H1 (cell line): ENCODE measurements at regions not wholly inside any gene's neighbourhood (a gene's known extent, or its start where the extent isn't known, plus 50 kb on each side); places are given as distances from the start of the nearest gene placed in this dataset.

Experiments used
- CTCF ChIA-PET: fragments of 300-600 bp; sonication (Branson Sonifier 250); formaldehyde crosslinking; loops from one replicate; lab custom pipeline; 2021; ENCODE audit not compliant: partially characterized antibody; lab: Charles Lee
- POLR2A ChIA-PET: fragments of 300-600 bp; sonication (Branson Sonifier 250); formaldehyde crosslinking; loops from one replicate; lab custom pipeline; 2021; ENCODE audit warnings: inconsistent platforms; ENCODE audit not compliant: partially characterized antibody; lab: Charles Lee
- DNase-seq, 2 experiments: peaks; one replicate each; pipeline versions ENCODE4 v3.0.0 to v3.0.0-alpha.2; 2010 to 2022; ENCODE audit warnings: low spot score in 2 of 2, low read depth in 1 of 2, mixed read lengths in 1 of 2
- FAIRE-seq: peaks from 2 replicates; lab custom pipeline; 2011; peaks lifted over from hg19 to GRCh38; lab: Jason Lieb, UNC
- H2AFZ ChIP-seq: 2 replicates; pipeline ENCODE4 v1.8.1; 2012; ENCODE audit warnings: low read length, inconsistent platforms
- H2AK5ac ChIP-seq: 2 replicates; pipeline ENCODE4 v1.6.1; 2013; ENCODE audit warnings: low read depth, low read length
- H2BK120ac ChIP-seq: replicated peaks from 2 replicates; pipeline ENCODE3; 2013; ENCODE audit warnings: low read depth, low read length, inconsistent platforms
- H2BK12ac ChIP-seq: 2 replicates; pipeline ENCODE4 v1.6.1; 2013; ENCODE audit warnings: low read depth, low read length
- H2BK15ac ChIP-seq: 2 replicates; pipeline ENCODE4 v1.6.1; 2013; ENCODE audit warnings: low read length
- H2BK20ac ChIP-seq: 2 replicates; pipeline ENCODE4 v1.6.1; 2013; ENCODE audit warnings: low read length
- H2BK5ac ChIP-seq: 2 replicates; pipeline ENCODE4 v1.6.1; 2013; ENCODE audit warnings: low read depth, low read length
- H3K14ac ChIP-seq: 2 replicates; pipeline ENCODE4 v1.6.1; 2013; ENCODE audit warnings: inconsistent platforms; ENCODE audit not compliant: insufficient read length
- H3K18ac ChIP-seq: 2 replicates; pipeline ENCODE4 v1.6.1; 2013; ENCODE audit warnings: low read length; ENCODE audit errors: extremely low read depth
- H3K23ac ChIP-seq: 2 replicates; pipeline ENCODE4 v1.6.1; 2013; ENCODE audit warnings: inconsistent platforms; ENCODE audit not compliant: insufficient read length
- H3K23me2 ChIP-seq: 2 replicates; pipeline ENCODE4 v1.6.1; 2013; ENCODE audit warnings: low read depth, low read length
- H3K27ac ChIP-seq: 2 replicates; pipeline ENCODE4 v1.6.1; 2011; ENCODE audit warnings: low read depth, low read length, inconsistent platforms
- H3K27me3 ChIP-seq, 4 experiments: replicated peaks in 1 of 4; 1 replicate in 1 of 4; 2 replicates in 3 of 4; pipeline versions ENCODE4 v1.6.1 to v1.8.1; 2011 to 2013; ENCODE audit warnings: low read length in 3 of 4, mild to moderate bottlenecking in 3 of 4, inconsistent platforms in 2 of 4, mixed read lengths in 2 of 4, moderate library complexity in 1 of 4; ENCODE audit not compliant: control insufficient read depth in 3 of 4, insufficient read depth in 3 of 4; ENCODE audit errors: extremely low read depth in 1 of 4
- H3K36me3 ChIP-seq, 4 experiments: 2 replicates each; pipeline versions ENCODE4 v1.6.1 to v1.8.1; 2011 to 2013; ENCODE audit warnings: mild to moderate bottlenecking in 4 of 4, low read length in 3 of 4, moderate library complexity in 2 of 4, control low read depth in 1 of 4, inconsistent platforms in 1 of 4; ENCODE audit not compliant: insufficient read depth in 4 of 4, control insufficient read depth in 2 of 4
- H3K4ac ChIP-seq: replicated peaks from 2 replicates; pipeline ENCODE3; 2013; ENCODE audit warnings: low read length, low read depth, mixed read lengths, inconsistent platforms; ENCODE audit not compliant: insufficient read length
- H3K4me1 ChIP-seq, 4 experiments: replicated peaks in 1 of 4; 1 replicate in 1 of 4; 2 replicates in 3 of 4; pipeline versions ENCODE4 v1.6.1 to v1.8.1; 2011 to 2013; ENCODE audit warnings: low read length in 3 of 4, inconsistent platforms in 2 of 4, mixed read lengths in 1 of 4; ENCODE audit not compliant: insufficient read depth in 4 of 4, control insufficient read depth in 3 of 4
- H3K4me2 ChIP-seq, 2 experiments: 2 replicates each; pipeline versions ENCODE4 v1.6.1 to v1.8.1; 2011 to 2013; ENCODE audit warnings: low read depth in 2 of 2, low read length in 2 of 2, control low read depth in 1 of 2, inconsistent platforms in 1 of 2, mild to moderate bottlenecking in 1 of 2; ENCODE audit not compliant: insufficient read depth in 1 of 2
- H3K4me3 ChIP-seq, 4 experiments: fragments of 200-600, 300-600 bp in 1 of 4; sonication (generic), shearing (Covaris generic), sonication (Bioruptor Twin) in 1 of 4; 2 replicates each; pipeline versions ENCODE4 v1.5.1 to v1.8.1; 2011 to 2016; ENCODE audit warnings: low read length in 4 of 4, low read depth in 3 of 4, control low read depth in 2 of 4, inconsistent platforms in 2 of 4, mild to moderate bottlenecking in 2 of 4, mixed read lengths in 1 of 4, moderate library complexity in 1 of 4; ENCODE audit not compliant: insufficient read depth in 2 of 4; ENCODE audit errors: extremely low read depth in 1 of 4
- H3K56ac ChIP-seq: replicated peaks from 2 replicates; pipeline ENCODE3; 2013; ENCODE audit warnings: low read depth, mild to moderate bottlenecking, mixed read lengths, low read length, inconsistent platforms; ENCODE audit not compliant: insufficient read length
- H3K79me1 ChIP-seq: 2 replicates; pipeline ENCODE4 v1.6.1; 2013; ENCODE audit warnings: low read depth, low read length, control low read depth
- H3K79me2 ChIP-seq, 2 experiments: 2 replicates each; pipeline versions ENCODE4 v1.6.1 to v1.8.1; 2012 to 2013; ENCODE audit warnings: low read length in 2 of 2, mild to moderate bottlenecking in 2 of 2, inconsistent platforms in 1 of 2; ENCODE audit not compliant: insufficient read depth in 2 of 2, control insufficient read depth in 1 of 2
- H3K9ac ChIP-seq, 4 experiments: replicated peaks in 1 of 4; 1 replicate in 1 of 4; 2 replicates in 3 of 4; pipeline versions ENCODE4 v1.6.1 to v1.8.1; 2011 to 2013; ENCODE audit warnings: low read depth in 3 of 4, low read length in 3 of 4, control low read depth in 2 of 4, mild to moderate bottlenecking in 2 of 4, moderate library complexity in 2 of 4, inconsistent platforms in 1 of 4; ENCODE audit errors: extremely low read depth in 1 of 4
- H3K9me3 ChIP-seq, 2 experiments: 2 replicates each; pipeline versions ENCODE4 v1.6.1 to v1.8.1; 2012 to 2013; ENCODE audit warnings: mild to moderate bottlenecking in 2 of 2, moderate library complexity in 2 of 2, control low read depth in 1 of 2, inconsistent platforms in 1 of 2, low read depth in 1 of 2, low read length in 1 of 2, mixed read lengths in 1 of 2; ENCODE audit not compliant: insufficient read depth in 2 of 2
- H4K20me1 ChIP-seq, 2 experiments: replicated peaks in 1 of 2; 2 replicates each; pipeline versions ENCODE3 to v1.8.1; 2011 to 2013; ENCODE audit warnings: inconsistent platforms in 2 of 2, low read length in 2 of 2, mild to moderate bottlenecking in 1 of 2; ENCODE audit not compliant: insufficient read depth in 2 of 2, control insufficient read depth in 1 of 2
- H4K5ac ChIP-seq: 2 replicates; pipeline ENCODE4 v1.6.1; 2013; ENCODE audit warnings: low read length, low read depth, mixed read lengths, inconsistent platforms; ENCODE audit not compliant: insufficient read length
- H4K8ac ChIP-seq: 2 replicates; pipeline ENCODE4 v1.8.0; 2013; ENCODE audit warnings: mild to moderate bottlenecking, moderate library complexity, low read length, inconsistent platforms; ENCODE audit not compliant: insufficient read depth; ENCODE audit errors: extremely low read depth
- H4K91ac ChIP-seq: replicated peaks from 2 replicates; pipeline ENCODE3; 2013; ENCODE audit warnings: low read length, mixed read lengths, inconsistent platforms; ENCODE audit not compliant: insufficient read length
- CHD2 ChIP-seq: IDR thresholded peaks from 2 replicates; pipeline ENCODE4 v1.6.1; 2012; ENCODE audit warnings: low read length, improper control_type of control experiment
- E2F6 ChIP-seq: IDR thresholded peaks from 2 replicates; pipeline ENCODE4 v1.6.1; 2012; ENCODE audit warnings: inconsistent platforms
- EGR1 ChIP-seq: IDR thresholded peaks from 2 replicates; pipeline ENCODE4 v1.6.1; 2011; ENCODE audit warnings: low read depth, low read length, borderline replicate concordance
- EP300 ChIP-seq, 2 experiments: IDR thresholded peaks; 1 replicate in 1 of 2; 2 replicates in 1 of 2; pipeline ENCODE4 v1.6.1; 2011 to 2012; ENCODE audit warnings: low read depth in 2 of 2, low read length in 2 of 2, mild to moderate bottlenecking in 2 of 2, borderline replicate concordance in 1 of 2, inconsistent platforms in 1 of 2, moderate library complexity in 1 of 2
- MAFK ChIP-seq: IDR thresholded peaks from 2 replicates; pipeline ENCODE4 v1.6.1; 2012; ENCODE audit warnings: low read depth, mild to moderate bottlenecking, improper control_type of control experiment, low read length
- PHF8 ChIP-seq: fragments of 200-600 bp; sonication (generic); conservative IDR thresholded peaks from 2 replicates; pipeline ENCODE4 v1.7.1; 2012; ENCODE audit warnings: low read depth, mild to moderate bottlenecking, inconsistent platforms, low read length, moderate library complexity
- POLR2A ChIP-seq, 2 experiments: IDR thresholded peaks; 1 replicate in 1 of 2; 2 replicates in 1 of 2; pipeline ENCODE4 v1.6.1; 2011; ENCODE audit warnings: low read depth in 2 of 2, low read length in 2 of 2, mild to moderate bottlenecking in 2 of 2; ENCODE audit errors: control extremely low read depth in 1 of 2
- SIN3A ChIP-seq, 2 experiments: IDR thresholded peaks in 1 of 2; conservative IDR thresholded peaks in 1 of 2; 2 replicates each; pipeline ENCODE4 v1.6.1; 2011 to 2012; ENCODE audit warnings: low read length in 2 of 2, improper control_type of control experiment in 1 of 2, low read depth in 1 of 2, mild to moderate bottlenecking in 1 of 2
- SIRT6 ChIP-seq: IDR thresholded peaks from one replicate; pipeline ENCODE4 v1.7.1; 2012; ENCODE audit warnings: low read length, inconsistent platforms
- SIX5 ChIP-seq: IDR thresholded peaks from 2 replicates; pipeline ENCODE4 v1.6.1; 2011; ENCODE audit warnings: mild to moderate bottlenecking, low read depth, low read length
- SRF ChIP-seq: IDR thresholded peaks from 2 replicates; pipeline ENCODE4 v1.6.1; 2011; ENCODE audit warnings: mild to moderate bottlenecking, low read depth, low read length, moderate library complexity
- SUZ12 ChIP-seq: fragments of 200-600 bp; sonication (generic); IDR thresholded peaks from 2 replicates; pipeline ENCODE4 v1.6.1; 2012; ENCODE audit warnings: mild to moderate bottlenecking, inconsistent platforms, low read length, moderate library complexity, mixed read lengths
- TBP ChIP-seq: IDR thresholded peaks from 2 replicates; pipeline ENCODE4 v1.6.1; 2011; ENCODE audit warnings: low read depth, low read length, improper control_type of control experiment
- TEAD4 ChIP-seq: IDR thresholded peaks from 2 replicates; pipeline ENCODE4 v1.6.1; 2012; ENCODE audit warnings: low read depth, low read length, inconsistent platforms, mixed read lengths
- WGBS, 2 experiments: shearing (Covaris generic) in 1 of 2; methylation state at CpG; one replicate each; pipeline versions ENCODE4 v1.1.6 to v1.1.7; 2013 to 2015; ENCODE audit warnings: low lambda C conversion rate in 2 of 2, mixed read lengths in 2 of 2, inconsistent platforms in 1 of 2, low coverage in 1 of 2, missing lambda C conversion rate in 1 of 2; ENCODE audit not compliant: insufficient replicate concordance in 2 of 2, insufficient coverage in 1 of 2, insufficient read length in 1 of 2; ENCODE audit errors: extremely low coverage in 1 of 2, missing lambda C conversion rate in 1 of 2; 5-methylcytosine and 5-hydroxymethylcytosine counted together

GRCh38 chr2:66862885-66863650 lies 428.1 kb downstream of the MEIS1 start:
- Histone ChIP-seq H3K23ac (no peak overlapping the region), H2BK12ac (no peak overlapping the region), H4K91ac (no peak overlapping the region), H4K8ac (no peak overlapping the region), H3K27me3 (no peaks in the 10 kb centered on the region), H3K18ac (no peak overlapping the region), H3K36me3 (no peaks in the 10 kb centered on the region), H3K27ac (no peak overlapping the region), H3K56ac (no peak overlapping the region), H3K4me3 (no peak overlapping the region), H2BK15ac (no peak overlapping the region), H2BK5ac (no peak overlapping the region), H3K9me3 (no peaks in the 10 kb centered on the region), H3K4me2 (no peak overlapping the region), H2AFZ (no peak overlapping the region), H3K4ac (no peak overlapping the region), H2BK120ac (no peak overlapping the region), H3K4me1 (no peaks in the 10 kb centered on the region), H2BK20ac (no peak overlapping the region), H2AK5ac (no peak overlapping the region), H3K79me2 (no peaks in the 10 kb centered on the region), H3K9ac (no peak overlapping the region), H4K5ac (no peak overlapping the region), H3K79me1 (no peaks in the 10 kb centered on the region), H3K23me2 (no peaks in the 10 kb centered on the region), H3K14ac (no peak overlapping the region), H4K20me1 (no peaks in the 10 kb centered on the region)
- no peak for FAIRE-seq
- ChIA-PET CTCF (no interaction called here), POLR2A (no interaction called here)
- DNase-seq = no peak
- 91% methylated on average over 6 of the region's 6 CpGs; no CpG with 5 or more reads in 1 of the 2 experiments for WGBS, 2 experiments
- no peak for TF ChIP-seq TBP
- no peak for TF ChIP-seq SIRT6
- no peak for TF ChIP-seq E2F6
- no peak for TF ChIP-seq SIN3A (conservative IDR thresholded peaks at IDR 0.05 in 1 of 2, IDR thresholded peaks at IDR 0.05 in 1 of 2; ENCODE audit: low read depth in 1 of 2, low read length in 2 of 2)
- TF ChIP-seq SRF = no peak
- TF ChIP-seq POLR2A (IDR thresholded peaks at IDR 0.05; ENCODE audit: control extremely low read depth in 1 of 2, low read depth in 2 of 2, low read length in 2 of 2) = no peak
- no peak for TF ChIP-seq MAFK
- TF ChIP-seq PHF8 = no peak
- TF ChIP-seq EP300 (IDR thresholded peaks at IDR 0.05; ENCODE audit: borderline replicate concordance in 1 of 2, low read depth in 2 of 2, low read length in 2 of 2) = no peak
- TF ChIP-seq SUZ12 = no peak
- no peak for TF ChIP-seq TEAD4
- TF ChIP-seq CHD2 = no peak
- TF ChIP-seq EGR1 = no peak
- TF ChIP-seq SIX5 = no peak
